NCI-H446 (cell line): ENCODE measurements at regions not wholly inside any gene's neighbourhood (a gene's known extent, or its start where the extent isn't known, plus 50 kb on each side); places are given as distances from the start of the nearest gene placed in this dataset.
A peak's percentile ranks its signal among the peaks of the same experiment; 100 is the strongest.
"Not testable (repeated sequence)": the region's sequence is repeated elsewhere in the genome, so short reads cannot be mapped to it uniquely, and the experiment has no call there.

Experiments used
- DNase-seq, 2 experiments: peaks; one replicate each; lab custom pipeline; 2025; lab: John Stamatoyannopoulos, UW

DNA sequence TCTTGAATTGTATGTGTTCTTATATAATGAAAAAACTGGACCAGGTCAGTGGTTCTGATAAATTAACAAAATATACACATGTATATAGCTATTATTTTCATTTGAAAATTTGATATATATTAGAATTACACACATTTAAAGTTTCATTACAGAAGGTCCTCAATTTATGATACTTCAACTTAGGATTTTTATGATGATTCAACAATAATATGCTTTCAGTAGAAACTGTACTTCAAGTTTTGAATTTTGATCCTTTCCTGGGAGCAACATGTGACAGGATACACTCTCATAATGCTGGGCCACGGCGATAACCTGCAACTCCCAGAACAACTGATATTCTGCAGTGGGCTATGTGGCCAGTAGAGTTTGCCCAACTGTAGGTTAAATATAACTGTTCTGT lies 344.7 kb downstream of the TAF11L14 start:
- DNase-seq: no peak

DNA sequence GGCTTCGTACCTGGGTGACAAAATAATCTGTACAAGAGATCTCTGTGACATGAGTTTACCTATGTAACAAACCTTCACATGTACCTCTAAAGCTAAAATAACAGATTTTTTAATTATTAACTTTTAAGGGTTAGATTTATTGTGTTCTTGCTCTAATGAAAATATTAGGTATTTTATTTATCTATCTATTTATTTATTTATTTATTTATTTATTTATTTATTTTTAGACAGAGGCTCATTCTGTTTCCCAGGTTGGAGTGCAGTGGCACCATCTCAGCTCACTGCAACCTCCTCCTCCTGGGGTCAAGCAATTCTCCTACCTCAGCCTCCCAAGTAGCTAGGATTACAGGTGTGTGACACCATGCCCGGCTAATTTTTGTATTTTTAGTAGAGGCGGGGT lies 348.4 kb downstream of the TAF11L14 start:
- not testable (repeated sequence) for DNase-seq

DNA sequence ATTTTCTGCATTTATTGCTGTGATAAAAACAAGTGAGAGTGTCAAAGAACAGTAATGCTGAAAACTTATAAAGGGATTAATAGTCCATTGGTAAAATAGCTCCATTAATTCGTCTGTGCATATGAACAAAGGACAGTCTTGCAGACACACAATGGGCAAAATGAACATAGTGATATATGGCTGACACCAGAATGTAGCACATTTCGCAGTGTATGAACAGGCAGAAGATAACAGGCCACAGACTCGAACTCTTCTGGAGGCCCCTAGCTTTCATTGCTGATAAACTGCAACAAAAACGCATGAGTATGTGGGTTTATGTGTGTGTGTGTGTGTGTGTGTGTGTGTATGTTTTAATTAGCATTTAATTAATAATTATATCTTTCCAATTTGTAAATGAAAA lies 354.8 kb downstream of the TAF11L14 start:
- no peak for DNase-seq

DNA sequence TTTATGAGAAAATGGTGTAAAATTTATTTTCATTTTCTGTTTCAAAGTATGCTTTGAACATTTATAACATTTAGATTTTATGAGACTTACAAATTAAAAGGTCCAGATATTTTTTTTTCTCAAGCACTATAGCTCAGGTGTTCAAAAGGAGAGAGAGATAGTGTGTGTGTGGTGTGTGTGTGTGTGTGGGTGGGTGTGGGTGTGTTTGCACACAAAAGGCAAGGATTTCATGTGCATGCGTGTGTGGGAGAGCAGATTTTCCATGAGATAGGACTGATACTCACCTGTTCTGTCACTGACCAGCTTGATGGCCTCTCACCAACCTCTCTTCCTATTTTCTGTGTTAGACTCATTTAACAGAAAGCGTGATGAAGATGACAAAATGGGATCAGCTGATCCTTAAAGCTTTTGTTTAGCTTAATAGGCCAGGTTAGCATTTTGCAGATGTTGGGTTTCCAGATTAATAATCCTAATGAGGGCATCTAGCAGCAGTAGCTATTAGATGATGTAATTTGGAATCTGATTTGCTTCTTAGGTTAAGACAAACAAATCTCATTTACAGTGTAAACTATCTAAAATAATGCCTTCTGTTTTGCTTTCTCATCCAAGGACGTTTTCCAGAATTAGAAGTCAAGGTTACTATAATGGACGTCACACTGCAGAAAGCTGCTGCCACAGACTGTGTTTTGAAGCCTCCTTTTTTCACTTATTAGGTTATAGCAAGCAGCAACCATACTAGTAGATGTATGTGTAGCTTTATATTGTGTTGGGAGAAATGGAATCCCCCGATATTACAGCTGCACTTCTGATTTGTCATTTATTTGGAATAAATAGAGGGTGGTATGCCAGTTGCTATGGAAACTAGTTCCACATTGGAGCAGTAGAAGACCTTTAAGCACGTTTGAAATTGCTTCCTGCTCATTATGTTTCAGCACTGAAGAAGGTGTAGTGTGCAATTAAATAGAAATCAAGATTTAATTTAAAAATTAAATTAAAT lies 355.6 kb downstream of the TAF11L14 start:
- DNase-seq: peak; percentile 40 to 57

DNA sequence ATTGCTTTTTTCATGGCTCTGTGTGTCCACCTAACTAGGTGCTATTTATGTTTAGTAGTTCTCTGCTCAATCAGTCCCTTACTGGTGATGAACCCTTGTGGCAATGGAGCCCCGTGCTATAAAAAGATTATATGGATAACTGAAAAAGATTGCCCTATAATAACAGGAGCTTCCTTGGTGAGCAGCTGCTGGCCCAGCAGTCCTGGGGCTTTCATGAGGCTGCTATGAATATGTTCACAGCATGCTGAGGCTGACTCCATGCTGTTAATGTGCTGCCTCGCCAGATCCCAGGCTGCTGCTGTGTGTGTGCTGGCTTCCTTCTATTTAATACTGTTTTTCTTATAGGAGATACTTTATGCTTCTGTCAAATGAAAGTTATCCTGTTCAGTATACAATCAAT lies 357.5 kb downstream of the TAF11L14 start:
- DNase-seq: peak; percentile 84 to 90

DNA sequence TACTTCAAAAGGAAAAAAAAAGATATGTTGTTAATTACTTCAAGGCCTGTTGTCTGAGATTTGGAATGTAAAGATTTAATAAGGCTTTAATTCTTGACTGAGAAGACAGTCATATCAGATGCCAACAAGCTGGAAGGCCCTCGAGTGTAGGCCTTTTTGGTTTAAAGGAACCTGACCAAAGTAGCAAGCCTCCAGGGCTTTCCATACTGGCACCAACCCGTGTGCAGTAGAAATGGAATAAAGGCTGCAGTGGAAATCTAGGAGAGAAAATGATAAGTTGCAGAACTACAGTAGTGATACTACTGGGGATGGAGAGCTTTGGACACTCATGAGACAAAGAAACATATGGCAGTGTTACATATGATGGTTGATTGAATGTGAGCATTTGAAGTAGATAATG lies 358.0 kb downstream of the TAF11L14 start:
- DNase-seq: peak in 1 of 2 experiments; percentile 42

DNA sequence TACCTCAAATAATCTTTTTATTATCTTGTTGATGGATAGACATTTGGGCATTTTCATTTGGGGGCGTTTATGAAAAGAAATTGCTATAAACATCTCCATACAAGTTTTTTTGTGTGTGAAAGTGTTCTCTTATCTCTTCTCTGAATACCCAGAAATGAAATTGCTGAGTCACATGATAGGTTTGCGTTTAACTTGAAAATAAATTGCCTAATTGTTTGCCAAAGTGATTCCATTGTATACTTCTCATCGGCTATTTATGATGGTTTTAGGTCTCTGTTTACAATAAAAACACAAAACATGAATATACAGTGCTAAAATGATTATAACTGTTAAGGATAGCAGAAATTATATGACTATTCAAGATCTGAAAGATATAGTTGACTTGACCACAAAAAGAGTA lies 361.7 kb downstream of the TAF11L14 start:
- DNase-seq: no peak

DNA sequence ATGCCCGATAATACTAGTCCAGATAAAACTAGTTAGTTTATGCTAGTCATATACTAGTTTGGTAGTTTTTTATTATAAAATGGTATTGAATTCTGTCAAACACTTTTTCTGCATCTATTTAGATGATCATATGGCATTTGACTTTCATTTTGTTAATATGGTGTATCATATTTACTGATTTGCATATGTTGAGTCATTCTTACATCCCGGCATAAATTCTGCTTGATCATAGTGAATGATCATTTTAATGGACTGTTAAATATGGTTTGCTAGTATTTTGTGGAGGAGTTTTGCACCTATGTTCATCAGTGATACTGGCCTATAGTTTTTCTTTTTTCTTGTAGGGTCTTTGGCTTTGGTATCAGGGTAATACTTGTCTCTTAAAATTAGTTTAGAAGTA lies 365.6 kb downstream of the TAF11L14 start:
- DNase-seq: no peak

DNA sequence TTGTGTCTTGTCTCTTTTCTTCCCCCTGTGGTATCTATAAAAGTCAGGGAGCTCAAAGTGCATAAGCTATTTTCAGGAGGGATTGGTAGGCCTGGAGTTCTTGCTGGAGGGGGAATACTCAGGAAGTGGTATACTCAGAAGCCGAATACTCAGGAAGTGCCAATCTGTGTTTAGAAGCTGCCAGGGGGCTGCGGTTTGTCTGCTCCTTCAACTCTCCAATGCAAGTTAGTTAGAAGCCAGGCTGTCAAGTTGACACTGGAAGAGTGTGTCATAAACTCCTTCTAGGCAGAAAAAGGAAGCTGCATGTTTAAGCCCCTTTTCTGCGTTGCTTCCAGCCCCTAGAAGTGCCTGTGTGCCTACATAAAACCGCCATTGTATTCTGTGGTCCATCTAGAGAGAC lies 366.5 kb downstream of the TAF11L14 start:
- no peak for DNase-seq

DNA sequence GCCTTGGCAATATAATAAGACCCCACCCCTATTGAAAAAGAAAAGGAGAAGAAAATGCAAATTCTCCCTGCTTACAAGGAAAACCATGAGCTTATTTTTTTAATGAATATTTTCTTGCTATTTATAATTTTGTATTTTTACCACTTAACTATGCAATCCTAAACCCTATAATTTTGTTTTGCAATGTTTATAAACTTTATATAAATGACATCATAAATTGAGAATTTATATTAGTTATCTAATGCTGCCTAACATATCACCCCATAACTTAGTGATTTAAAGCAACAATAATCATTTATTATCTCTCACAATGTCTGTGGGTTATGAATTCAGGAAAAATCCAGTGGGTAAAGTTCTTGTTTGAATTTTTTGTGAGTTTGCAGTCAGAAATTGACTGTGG lies 369.1 kb downstream of the TAF11L14 start:
- DNase-seq: no peak

DNA sequence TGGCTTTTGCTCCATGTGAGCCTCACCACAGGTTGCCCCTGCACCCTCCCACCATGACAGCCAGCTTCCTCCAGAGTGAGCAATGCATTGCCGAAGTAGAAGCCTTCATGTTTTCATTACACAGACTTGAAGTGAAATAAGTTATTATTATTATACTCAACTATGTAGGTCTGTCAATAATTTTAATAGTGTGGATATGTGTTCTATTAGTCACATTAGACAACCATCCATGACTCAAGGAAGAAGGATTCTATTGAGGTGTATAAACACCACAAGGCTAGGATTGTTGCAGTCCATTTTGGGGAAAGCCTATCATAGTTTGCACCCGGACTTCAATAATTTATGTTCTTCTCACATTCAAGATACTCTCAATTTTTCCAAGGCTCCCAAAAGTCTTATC lies 369.5 kb downstream of the TAF11L14 start:
- no peak for DNase-seq

DNA sequence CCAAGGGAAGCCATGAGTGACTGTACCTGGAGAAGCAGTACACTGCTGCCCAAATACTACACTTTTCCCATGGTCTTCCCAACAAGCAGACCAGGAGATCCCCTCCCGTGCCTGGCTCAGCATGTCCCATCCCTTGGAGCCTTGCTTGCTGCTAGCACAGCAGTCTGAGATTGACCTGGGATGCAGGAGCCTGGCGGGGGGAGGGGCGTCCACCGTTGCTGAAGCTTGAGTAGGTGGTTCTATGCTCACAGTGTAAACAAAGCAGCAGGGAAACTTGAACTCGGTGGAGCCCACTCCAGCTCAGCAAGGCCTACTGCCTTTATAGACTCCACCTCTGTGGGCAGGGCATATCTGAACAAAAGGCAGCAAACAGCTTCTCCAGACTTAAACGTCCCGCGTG lies 372.0 kb downstream of the TAF11L14 start:
- DNase-seq: not testable (repeated sequence)

DNA sequence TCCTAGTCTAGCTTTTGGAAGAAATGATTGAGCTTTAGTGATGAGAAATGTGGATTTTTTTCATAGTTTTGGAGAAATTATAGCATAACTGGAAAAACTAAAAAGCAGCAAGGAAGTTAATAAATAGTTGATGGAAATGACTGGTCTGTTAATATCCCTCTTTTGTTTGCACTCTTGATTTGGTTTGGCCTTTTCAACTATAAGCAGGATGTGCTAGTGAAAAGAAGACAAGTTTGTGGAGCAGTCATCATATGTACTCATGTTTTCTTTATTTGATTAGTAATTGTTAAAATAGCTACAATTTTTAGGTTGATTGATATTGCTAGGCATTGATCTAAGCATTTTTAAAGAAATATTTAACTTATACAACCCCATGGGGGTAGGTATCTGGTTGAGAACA lies 374.7 kb downstream of the TAF11L14 start:
- no peak for DNase-seq

DNA sequence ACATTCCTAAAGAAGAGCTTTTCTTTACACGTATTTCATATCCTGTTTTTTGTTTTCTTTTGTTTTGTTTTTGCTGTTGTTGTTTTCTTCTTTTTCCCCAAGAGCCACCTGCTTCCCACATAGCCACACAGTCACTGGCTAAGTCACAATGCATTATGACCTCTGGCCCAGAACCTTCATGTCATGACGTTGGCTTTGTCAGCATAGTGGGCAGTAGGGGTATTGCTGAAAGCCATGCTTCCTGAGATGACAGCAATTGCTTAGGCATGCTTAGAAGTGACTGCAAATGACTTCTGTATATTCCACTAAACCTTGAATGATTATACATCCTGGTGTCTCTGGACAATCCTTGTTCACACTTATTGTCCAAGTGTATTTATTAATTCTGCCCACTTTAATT lies 375.8 kb downstream of the TAF11L14 start:
- no peak for DNase-seq

DNA sequence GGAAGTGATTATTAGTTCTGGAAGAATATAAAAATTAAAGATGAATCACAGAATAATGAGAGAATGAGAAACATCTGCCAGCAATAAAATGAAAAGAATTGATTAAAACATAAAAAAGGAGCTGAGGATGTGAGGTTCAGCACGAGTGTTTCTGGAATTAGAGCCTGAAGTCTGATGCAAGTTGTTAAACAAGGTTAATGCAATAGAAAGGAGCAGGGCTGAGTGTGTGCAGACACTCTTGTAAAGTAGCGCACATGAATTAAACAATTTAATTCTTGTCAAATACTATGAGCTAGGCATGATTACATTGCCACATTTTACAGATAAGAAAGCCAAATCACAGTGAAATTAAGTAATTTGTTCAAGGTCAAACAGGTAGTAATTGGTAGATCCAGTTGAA lies 384.2 kb downstream of the TAF11L14 start:
- DNase-seq: no peak

DNA sequence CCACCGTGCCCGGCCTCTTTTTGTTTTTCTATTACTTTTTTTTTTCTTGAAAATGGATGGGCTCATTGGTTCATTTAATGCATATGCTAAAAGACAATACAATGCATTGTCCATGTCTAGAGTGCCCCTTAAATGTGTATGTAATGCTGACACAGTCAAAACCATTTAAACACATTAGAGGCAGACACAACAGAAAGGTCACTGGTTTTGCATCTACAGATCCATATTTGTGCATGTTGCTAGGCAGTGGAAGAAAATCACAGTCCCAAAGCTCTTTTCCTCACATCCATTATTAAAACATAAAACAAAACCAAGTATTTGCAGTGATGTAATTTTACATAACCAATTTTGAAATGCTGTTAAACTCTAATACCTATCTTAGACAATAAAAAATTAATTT lies 389.0 kb downstream of the TAF11L14 start:
- no peak for DNase-seq

DNA sequence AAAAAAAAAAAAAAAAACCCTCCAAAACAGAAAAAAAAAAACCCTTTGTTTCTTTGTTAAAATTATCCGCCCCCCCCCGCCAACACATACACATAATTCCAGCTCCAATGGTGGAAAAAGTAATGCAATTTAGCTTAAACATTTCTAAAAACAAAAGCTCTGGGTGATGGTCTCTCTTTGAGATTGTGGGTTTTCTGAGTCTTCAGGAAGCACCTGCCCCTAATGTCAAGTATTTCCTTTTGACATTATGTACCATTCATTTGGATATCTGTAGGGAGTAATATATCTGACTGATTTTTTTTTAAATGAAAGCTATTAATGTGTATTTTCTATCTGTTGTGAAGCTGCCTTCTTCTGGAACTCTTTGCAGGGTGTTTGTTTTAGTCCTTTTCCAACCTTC lies 389.7 kb downstream of the TAF11L14 start:
- DNase-seq: no peak

DNA sequence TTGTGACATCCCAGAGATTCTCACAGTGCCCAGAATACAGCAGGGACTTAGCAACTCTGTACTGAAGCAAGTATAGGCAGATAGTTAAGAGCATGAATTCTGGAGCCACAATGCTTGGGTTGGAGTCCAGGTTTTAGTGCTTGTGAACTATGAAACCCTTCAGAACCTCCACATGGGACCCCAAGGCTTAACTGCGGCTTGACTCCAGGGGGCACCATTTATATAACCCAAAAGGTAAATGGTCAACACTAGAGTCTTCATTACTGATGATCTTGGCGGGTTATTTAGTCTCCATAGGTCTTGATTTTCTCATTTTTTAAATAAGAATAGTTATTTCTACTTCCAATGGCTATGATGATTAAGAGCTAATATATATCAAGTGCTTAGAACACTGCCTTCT lies 390.3 kb downstream of the TAF11L14 start:
- DNase-seq: no peak

DNA sequence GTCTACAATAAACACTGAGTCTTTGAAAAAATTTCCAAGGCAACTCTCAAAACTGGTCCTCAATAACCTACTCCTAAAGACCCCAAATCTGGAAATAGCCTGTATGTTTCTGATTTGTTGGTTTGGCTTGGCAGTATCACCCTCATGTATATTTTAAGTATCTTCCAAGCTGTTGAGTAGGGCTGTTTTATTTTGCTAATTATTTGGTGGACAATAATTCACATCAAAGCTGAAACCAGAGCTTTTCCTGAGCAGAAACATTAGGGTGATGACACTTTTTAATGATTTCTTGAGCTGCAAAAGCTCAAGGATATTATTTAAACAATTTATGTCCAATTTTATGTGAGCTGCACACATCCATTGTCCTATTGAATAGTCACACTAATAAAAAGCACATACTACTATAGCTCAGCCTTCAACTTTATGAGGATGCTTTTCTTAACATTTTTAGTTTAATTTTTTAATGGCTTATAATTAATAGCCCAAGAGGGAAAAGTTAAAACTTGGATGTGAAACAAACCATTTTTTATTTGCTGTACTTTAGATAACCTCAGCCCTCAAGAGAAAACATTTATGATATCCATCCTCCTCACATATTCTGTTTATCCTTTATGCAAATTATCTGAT lies 393.1 kb downstream of the TAF11L14 start:
- no peak for DNase-seq

DNA sequence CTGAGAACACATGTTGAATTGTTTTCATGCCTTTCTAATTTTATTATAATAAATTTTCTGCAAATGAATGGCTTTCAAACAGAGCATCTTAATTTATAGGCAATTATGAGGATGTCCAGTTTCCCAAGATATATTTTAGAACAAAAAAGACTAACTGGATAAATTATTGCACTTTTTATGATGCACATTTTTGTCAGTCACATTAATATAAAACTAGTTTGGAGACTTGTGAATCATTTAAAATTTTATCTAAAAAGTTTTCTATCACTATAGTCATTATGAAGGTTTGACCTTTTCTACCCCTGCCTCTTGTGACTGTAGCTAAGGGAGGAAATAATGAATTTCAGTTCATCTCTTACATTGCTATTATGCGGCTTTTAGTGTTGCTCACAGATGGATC lies 393.8 kb downstream of the TAF11L14 start:
- DNase-seq: no peak

DNA sequence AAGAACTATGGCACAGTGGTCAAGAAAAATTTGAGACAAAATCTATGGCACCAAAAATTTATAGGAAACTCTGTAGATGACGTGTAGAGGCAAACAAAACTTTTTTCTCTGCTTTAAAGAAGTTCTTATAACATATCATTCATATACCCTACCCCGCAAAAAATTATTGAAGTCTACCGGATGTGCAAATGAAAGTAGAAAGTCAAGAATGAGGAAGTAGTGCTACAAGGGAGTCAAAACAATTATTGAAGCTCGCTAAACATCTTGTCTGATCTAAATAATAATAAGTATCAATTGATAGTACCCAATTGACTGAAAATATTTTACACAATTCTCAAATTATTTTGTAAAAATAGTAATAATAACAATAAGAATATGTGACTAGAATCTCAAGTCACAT lies 398.5 kb downstream of the TAF11L14 start:
- DNase-seq: no peak

DNA sequence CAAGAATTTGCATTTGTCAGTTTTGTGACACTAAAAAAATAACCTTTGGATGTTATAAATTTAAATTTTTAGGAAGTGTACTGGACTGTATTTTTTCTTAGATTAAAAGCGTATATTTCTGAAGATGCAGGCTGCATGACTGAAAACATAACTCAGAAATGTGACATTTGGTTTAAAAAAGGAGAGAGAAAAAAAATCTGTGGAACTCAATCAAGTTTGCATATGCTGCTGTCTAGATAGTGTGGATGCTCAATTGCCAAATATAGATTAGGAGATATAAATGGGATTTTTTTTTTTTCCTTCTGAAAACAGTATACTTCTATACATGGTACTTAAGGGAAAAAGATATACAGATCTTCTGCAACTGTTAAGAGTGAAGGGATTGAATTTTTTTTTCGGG lies 402.3 kb downstream of the TAF11L14 start:
- no peak for DNase-seq

DNA sequence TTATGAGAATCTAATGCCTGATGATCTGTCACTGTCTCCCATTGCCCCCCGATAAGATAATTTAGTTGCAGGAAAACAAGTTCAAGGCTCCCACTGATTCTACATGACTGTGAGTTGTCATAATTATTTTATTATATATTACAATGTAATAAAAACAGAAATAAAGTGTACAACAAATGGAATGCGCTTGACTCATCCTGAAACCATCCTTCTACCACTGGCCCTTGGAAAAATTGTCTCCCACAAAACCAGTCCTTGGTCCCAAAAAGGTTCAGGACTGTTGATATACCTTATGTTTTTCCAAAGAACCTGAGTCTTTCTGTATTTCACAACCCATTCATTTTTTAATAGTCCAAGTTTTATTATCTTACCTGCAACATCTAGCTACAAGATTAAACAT lies 403.5 kb downstream of the TAF11L14 start:
- DNase-seq: no peak
